HG03342 (cell line): ENCODE measurements at regions not wholly inside any gene's neighbourhood (a gene's known extent, or its start where the extent isn't known, plus 50 kb on each side); places are given as distances from the start of the nearest gene placed in this dataset.

Experiments used
- ATAC-seq: cut with Tn5 transposase; IDR thresholded peaks from one replicate; pipeline ENCODE4 v1.9.1; 2021; ENCODE audit warnings: mild to moderate bottlenecking, moderate library complexity; ENCODE audit not compliant: unreplicated experiment

GRCh38 chr14:86882818-86883217 lies 1110.2 kb downstream of the GALC start:
- ATAC-seq = no peak

- ATAC-seq = no peak
Observed at GRCh38 chr14:86865934-86866333, 1127.0 kb downstream of the GALC start.

GRCh38 chr14:86858591-86858990 lies 1134.4 kb downstream of the GALC start:
- no peak for ATAC-seq

- no peak for ATAC-seq
Observed at GRCh38 chr14:86858031-86858430, 1135.0 kb downstream of the GALC start.

DNA sequence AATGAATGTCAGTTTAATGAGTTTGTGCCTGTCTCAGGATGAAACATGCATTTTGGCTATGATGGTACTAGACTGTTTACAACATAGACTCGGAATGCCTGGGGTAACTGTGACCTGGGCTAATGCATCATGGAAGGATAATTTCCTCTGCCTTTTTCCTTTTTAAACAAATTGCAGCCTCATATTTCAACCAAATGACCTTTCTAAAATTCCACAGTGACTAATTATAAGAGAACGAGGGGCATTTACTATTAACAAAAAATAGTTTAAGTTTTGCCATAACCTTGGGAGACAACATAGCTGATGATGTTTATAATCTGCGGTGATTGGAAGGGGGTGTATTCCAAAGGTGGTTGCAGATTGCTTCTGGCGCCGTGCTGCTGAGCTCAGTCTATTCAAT lies 1140.5 kb downstream of the GALC start:
- no peak for ATAC-seq

- no peak for ATAC-seq
Observed at GRCh38 chr14:86847140-86847539, 1145.8 kb downstream of the GALC start.

GRCh38 chr14:86838363-86838762 lies 1154.6 kb downstream of the GALC start:
- no peak for ATAC-seq

DNA sequence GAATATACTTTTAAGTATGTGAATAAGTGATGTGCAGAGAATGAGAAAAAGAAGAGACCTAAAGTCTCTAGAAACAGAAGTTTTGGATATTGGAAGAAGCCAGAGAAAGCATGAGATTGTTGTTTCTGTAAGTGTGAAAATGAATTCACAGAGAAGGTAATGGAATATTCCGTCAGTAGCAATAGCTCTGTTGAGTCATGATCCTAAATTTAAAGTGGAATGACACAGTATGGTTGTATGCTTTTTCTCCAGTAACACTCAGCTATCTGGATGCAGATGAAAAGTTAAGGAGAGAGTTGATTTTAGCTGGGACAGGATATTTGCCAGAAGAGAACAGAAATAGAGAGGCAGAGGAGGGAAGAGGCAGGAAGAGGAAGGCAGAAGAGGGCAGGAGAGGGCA lies 1166.3 kb downstream of the GALC start:
- no peak for ATAC-seq

GRCh38 chr14:86824167-86824566 lies 1168.8 kb downstream of the GALC start:
- ATAC-seq = no peak

GRCh38 chr14:86823581-86823980 lies 1169.4 kb downstream of the GALC start:
- ATAC-seq = no peak

- ATAC-seq = no peak
Observed at GRCh38 chr14:86815341-86815740, 1177.6 kb downstream of the GALC start.

DNA sequence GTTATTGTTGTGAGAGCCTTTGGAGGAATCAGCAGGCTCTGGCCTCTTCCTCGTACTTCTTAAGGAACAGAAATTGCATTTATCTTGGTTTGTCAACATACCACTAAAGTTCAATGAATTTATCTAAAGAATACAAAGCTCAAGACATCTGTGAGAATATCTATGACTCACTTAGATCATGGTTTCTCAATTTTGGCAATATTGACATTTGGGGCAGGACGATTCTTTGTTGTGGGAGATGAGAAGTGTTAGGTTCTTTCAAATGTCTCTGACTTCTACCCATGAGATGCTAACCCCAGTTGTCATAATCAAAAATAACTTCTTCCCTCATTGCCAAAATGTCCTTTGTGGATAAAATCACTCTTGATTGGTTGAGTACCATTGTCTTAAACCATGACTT lies 1190.3 kb downstream of the GALC start:
- ATAC-seq = no peak

GRCh38 chr14:86799244-86799647 lies 1193.7 kb downstream of the GALC start:
- ATAC-seq = no peak

- no peak for ATAC-seq
Observed at GRCh38 chr14:86798330-86798729, 1194.7 kb downstream of the GALC start.

- no peak for ATAC-seq
Observed at GRCh38 chr14:86797075-86797351, 1196.0 kb downstream of the GALC start.

DNA sequence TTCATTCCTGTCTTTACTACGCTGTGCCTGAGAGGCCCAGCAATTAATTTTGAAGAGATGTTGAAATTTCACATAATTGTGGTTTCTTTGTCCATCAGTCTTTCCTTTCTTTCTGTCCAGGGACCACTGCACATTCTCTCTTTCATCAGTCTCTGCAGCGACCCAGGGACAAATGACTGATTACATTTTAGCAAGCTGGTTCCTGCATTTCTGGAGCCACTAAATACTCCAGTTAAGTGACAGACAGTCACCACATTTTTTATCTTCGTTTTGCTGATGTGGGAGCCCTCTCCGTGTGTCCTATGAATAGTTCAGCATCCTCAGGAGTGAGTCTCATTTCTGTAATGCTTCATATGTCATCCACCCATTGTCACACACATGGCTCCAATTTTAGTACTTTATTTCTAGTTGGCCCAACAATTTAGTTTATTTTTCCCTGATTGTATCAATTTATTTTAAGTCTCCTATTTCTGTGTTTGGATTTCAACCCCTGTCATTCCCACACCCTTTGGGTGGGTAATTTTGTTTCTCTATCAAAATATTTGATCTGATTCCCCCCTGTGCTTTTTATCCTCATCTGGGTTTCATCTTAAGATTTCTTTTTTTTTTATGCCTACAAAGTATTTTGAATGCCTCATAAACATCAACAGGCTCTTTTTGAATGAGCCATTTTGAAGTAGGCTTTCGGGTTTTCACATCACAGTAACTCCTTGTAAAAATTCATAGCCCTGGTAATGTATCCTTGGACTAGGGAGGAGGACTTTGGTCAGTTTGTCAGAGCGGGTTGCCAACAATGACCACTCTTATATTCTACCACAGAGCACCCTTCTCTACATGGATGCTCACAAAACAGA lies 1196.5 kb downstream of the GALC start:
- no peak for ATAC-seq

GRCh38 chr14:86794689-86795088 lies 1198.3 kb downstream of the GALC start:
- ATAC-seq = no peak

- no peak for ATAC-seq
Observed at GRCh38 chr14:86790408-86791364, 1202.3 kb downstream of the GALC start.

- ATAC-seq = no peak
Observed at GRCh38 chr14:86788224-86788623, 1204.8 kb downstream of the GALC start.

DNA sequence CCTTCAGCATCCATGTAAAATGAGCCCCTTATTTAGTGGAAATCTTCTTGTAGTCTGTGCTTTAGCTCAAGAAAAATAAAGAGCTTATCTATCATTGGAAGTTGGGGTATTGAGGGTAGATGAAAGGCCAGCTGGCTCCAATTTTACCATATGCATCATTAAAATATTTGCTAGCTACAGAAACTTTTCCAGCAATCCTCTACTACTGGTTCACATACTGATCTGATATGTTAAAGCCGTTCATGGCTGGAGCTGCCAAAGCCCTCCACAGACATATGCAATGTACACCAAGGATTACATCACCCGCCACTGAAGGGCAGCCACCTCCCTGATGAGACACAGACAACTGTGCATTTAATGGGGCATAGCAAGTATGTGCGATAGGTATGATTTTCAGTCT lies 1205.3 kb downstream of the GALC start:
- no peak for ATAC-seq

DNA sequence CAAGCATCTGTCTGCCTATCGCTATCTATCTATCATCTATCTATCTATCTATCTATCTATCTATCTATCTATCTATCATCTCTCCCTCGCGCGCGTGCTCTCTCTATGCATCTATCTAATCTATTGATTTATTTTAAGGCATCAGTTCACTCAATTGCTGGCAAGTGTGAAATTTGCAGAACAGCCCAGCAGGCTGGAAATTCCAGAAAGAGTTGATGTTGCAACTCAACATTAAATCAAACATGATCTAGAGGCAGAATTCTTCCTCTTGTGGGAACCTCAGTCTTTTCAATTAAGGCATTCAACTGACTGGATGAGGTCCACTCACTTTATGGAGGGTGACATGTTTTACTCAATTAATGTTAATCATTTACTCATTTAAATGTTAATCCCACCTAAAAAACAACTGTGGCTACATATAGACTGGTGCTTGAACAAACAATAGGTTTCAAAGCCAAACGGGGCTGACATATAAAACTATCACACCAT lies 1210.8 kb downstream of the GALC start:
- no peak for ATAC-seq
